GM12801 (cell line): ENCODE measurements at regions not wholly inside any gene's neighbourhood (a gene's known extent, or its start where the extent isn't known, plus 50 kb on each side); places are given as distances from the start of the nearest gene placed in this dataset.

ENCODE experiments used
- CTCF ChIP-seq: IDR thresholded peaks from one replicate; pipeline ENCODE4 v1.5.1; 2011; ENCODE audit warnings: control low read depth; ENCODE audit not compliant: insufficient read length; ENCODE audit errors: extremely low read depth

GRCh38 chr2:18093196-18093595 lies 214.7 kb downstream of the KCNS3 start:
- no peak for TF ChIP-seq CTCF

- no peak for TF ChIP-seq CTCF
Measured at GRCh38 chr2:18092760-18093159, 214.3 kb downstream of the KCNS3 start.

- TF ChIP-seq CTCF, result no peak
Measured at GRCh38 chr2:18085593-18085992, 207.1 kb downstream of the KCNS3 start.

GRCh38 chr2:18084376-18084775 lies 205.9 kb downstream of the KCNS3 start:
- TF ChIP-seq CTCF, result no peak

GRCh38 chr2:18083806-18084205 lies 205.3 kb downstream of the KCNS3 start:
- TF ChIP-seq CTCF, result no peak

GRCh38 chr2:18078216-18078615 lies 199.7 kb downstream of the KCNS3 start:
- no peak for TF ChIP-seq CTCF

- no peak for TF ChIP-seq CTCF
Measured at GRCh38 chr2:18077704-18078103, 199.2 kb downstream of the KCNS3 start.

- TF ChIP-seq CTCF, result no peak
Measured at GRCh38 chr2:18077231-18077630, 198.8 kb downstream of the KCNS3 start.
